H1 (cell line): ENCODE measurements at regions not wholly inside any gene's neighbourhood (a gene's known extent, or its start where the extent isn't known, plus 50 kb on each side); places are given as distances from the start of the nearest gene placed in this dataset.

ENCODE experiments used
- CTCF ChIA-PET: fragments of 300-600 bp; sonication (Branson Sonifier 250); formaldehyde crosslinking; loops from one replicate; lab custom pipeline; 2021; ENCODE audit not compliant: partially characterized antibody; lab: Charles Lee
- POLR2A ChIA-PET: fragments of 300-600 bp; sonication (Branson Sonifier 250); formaldehyde crosslinking; loops from one replicate; lab custom pipeline; 2021; ENCODE audit warnings: inconsistent platforms; ENCODE audit not compliant: partially characterized antibody; lab: Charles Lee
- DNase-seq, 2 experiments: peaks; one replicate each; pipeline versions ENCODE4 v3.0.0 to v3.0.0-alpha.2; 2010 to 2022; ENCODE audit warnings: low spot score in 2 of 2, low read depth in 1 of 2, mixed read lengths in 1 of 2
- FAIRE-seq: peaks from 2 replicates; lab custom pipeline; 2011; peaks lifted over from hg19 to GRCh38; lab: Jason Lieb, UNC
- H2AFZ ChIP-seq: 2 replicates; pipeline ENCODE4 v1.8.1; 2012; ENCODE audit warnings: low read length, inconsistent platforms
- H2AK5ac ChIP-seq: 2 replicates; pipeline ENCODE4 v1.6.1; 2013; ENCODE audit warnings: low read depth, low read length
- H2BK120ac ChIP-seq: replicated peaks from 2 replicates; pipeline ENCODE3; 2013; ENCODE audit warnings: low read depth, low read length, inconsistent platforms
- H2BK12ac ChIP-seq: 2 replicates; pipeline ENCODE4 v1.6.1; 2013; ENCODE audit warnings: low read depth, low read length
- H2BK15ac ChIP-seq: 2 replicates; pipeline ENCODE4 v1.6.1; 2013; ENCODE audit warnings: low read length
- H2BK20ac ChIP-seq: 2 replicates; pipeline ENCODE4 v1.6.1; 2013; ENCODE audit warnings: low read length
- H2BK5ac ChIP-seq: 2 replicates; pipeline ENCODE4 v1.6.1; 2013; ENCODE audit warnings: low read depth, low read length
- H3K14ac ChIP-seq: 2 replicates; pipeline ENCODE4 v1.6.1; 2013; ENCODE audit warnings: inconsistent platforms; ENCODE audit not compliant: insufficient read length
- H3K18ac ChIP-seq: 2 replicates; pipeline ENCODE4 v1.6.1; 2013; ENCODE audit warnings: low read length; ENCODE audit errors: extremely low read depth
- H3K23ac ChIP-seq: 2 replicates; pipeline ENCODE4 v1.6.1; 2013; ENCODE audit warnings: inconsistent platforms; ENCODE audit not compliant: insufficient read length
- H3K23me2 ChIP-seq: 2 replicates; pipeline ENCODE4 v1.6.1; 2013; ENCODE audit warnings: low read depth, low read length
- H3K27ac ChIP-seq: 2 replicates; pipeline ENCODE4 v1.6.1; 2011; ENCODE audit warnings: low read depth, low read length, inconsistent platforms
- H3K27me3 ChIP-seq, 4 experiments: replicated peaks in 1 of 4; 1 replicate in 1 of 4; 2 replicates in 3 of 4; pipeline versions ENCODE4 v1.6.1 to v1.8.1; 2011 to 2013; ENCODE audit warnings: low read length in 3 of 4, mild to moderate bottlenecking in 3 of 4, inconsistent platforms in 2 of 4, mixed read lengths in 2 of 4, moderate library complexity in 1 of 4; ENCODE audit not compliant: control insufficient read depth in 3 of 4, insufficient read depth in 3 of 4; ENCODE audit errors: extremely low read depth in 1 of 4
- H3K36me3 ChIP-seq, 4 experiments: 2 replicates each; pipeline versions ENCODE4 v1.6.1 to v1.8.1; 2011 to 2013; ENCODE audit warnings: mild to moderate bottlenecking in 4 of 4, low read length in 3 of 4, moderate library complexity in 2 of 4, control low read depth in 1 of 4, inconsistent platforms in 1 of 4; ENCODE audit not compliant: insufficient read depth in 4 of 4, control insufficient read depth in 2 of 4
- H3K4ac ChIP-seq: replicated peaks from 2 replicates; pipeline ENCODE3; 2013; ENCODE audit warnings: low read length, low read depth, mixed read lengths, inconsistent platforms; ENCODE audit not compliant: insufficient read length
- H3K4me1 ChIP-seq, 4 experiments: replicated peaks in 1 of 4; 1 replicate in 1 of 4; 2 replicates in 3 of 4; pipeline versions ENCODE4 v1.6.1 to v1.8.1; 2011 to 2013; ENCODE audit warnings: low read length in 3 of 4, inconsistent platforms in 2 of 4, mixed read lengths in 1 of 4; ENCODE audit not compliant: insufficient read depth in 4 of 4, control insufficient read depth in 3 of 4
- H3K4me2 ChIP-seq, 2 experiments: 2 replicates each; pipeline versions ENCODE4 v1.6.1 to v1.8.1; 2011 to 2013; ENCODE audit warnings: low read depth in 2 of 2, low read length in 2 of 2, control low read depth in 1 of 2, inconsistent platforms in 1 of 2, mild to moderate bottlenecking in 1 of 2; ENCODE audit not compliant: insufficient read depth in 1 of 2
- H3K4me3 ChIP-seq, 4 experiments: fragments of 200-600, 300-600 bp in 1 of 4; sonication (generic), shearing (Covaris generic), sonication (Bioruptor Twin) in 1 of 4; 2 replicates each; pipeline versions ENCODE4 v1.5.1 to v1.8.1; 2011 to 2016; ENCODE audit warnings: low read length in 4 of 4, low read depth in 3 of 4, control low read depth in 2 of 4, inconsistent platforms in 2 of 4, mild to moderate bottlenecking in 2 of 4, mixed read lengths in 1 of 4, moderate library complexity in 1 of 4; ENCODE audit not compliant: insufficient read depth in 2 of 4; ENCODE audit errors: extremely low read depth in 1 of 4
- H3K56ac ChIP-seq: replicated peaks from 2 replicates; pipeline ENCODE3; 2013; ENCODE audit warnings: low read depth, mild to moderate bottlenecking, mixed read lengths, low read length, inconsistent platforms; ENCODE audit not compliant: insufficient read length
- H3K79me1 ChIP-seq: 2 replicates; pipeline ENCODE4 v1.6.1; 2013; ENCODE audit warnings: low read depth, low read length, control low read depth
- H3K79me2 ChIP-seq, 2 experiments: 2 replicates each; pipeline versions ENCODE4 v1.6.1 to v1.8.1; 2012 to 2013; ENCODE audit warnings: low read length in 2 of 2, mild to moderate bottlenecking in 2 of 2, inconsistent platforms in 1 of 2; ENCODE audit not compliant: insufficient read depth in 2 of 2, control insufficient read depth in 1 of 2
- H3K9ac ChIP-seq, 4 experiments: replicated peaks in 1 of 4; 1 replicate in 1 of 4; 2 replicates in 3 of 4; pipeline versions ENCODE4 v1.6.1 to v1.8.1; 2011 to 2013; ENCODE audit warnings: low read depth in 3 of 4, low read length in 3 of 4, control low read depth in 2 of 4, mild to moderate bottlenecking in 2 of 4, moderate library complexity in 2 of 4, inconsistent platforms in 1 of 4; ENCODE audit errors: extremely low read depth in 1 of 4
- H3K9me3 ChIP-seq, 2 experiments: 2 replicates each; pipeline versions ENCODE4 v1.6.1 to v1.8.1; 2012 to 2013; ENCODE audit warnings: mild to moderate bottlenecking in 2 of 2, moderate library complexity in 2 of 2, control low read depth in 1 of 2, inconsistent platforms in 1 of 2, low read depth in 1 of 2, low read length in 1 of 2, mixed read lengths in 1 of 2; ENCODE audit not compliant: insufficient read depth in 2 of 2
- H4K20me1 ChIP-seq, 2 experiments: replicated peaks in 1 of 2; 2 replicates each; pipeline versions ENCODE3 to v1.8.1; 2011 to 2013; ENCODE audit warnings: inconsistent platforms in 2 of 2, low read length in 2 of 2, mild to moderate bottlenecking in 1 of 2; ENCODE audit not compliant: insufficient read depth in 2 of 2, control insufficient read depth in 1 of 2
- H4K5ac ChIP-seq: 2 replicates; pipeline ENCODE4 v1.6.1; 2013; ENCODE audit warnings: low read length, low read depth, mixed read lengths, inconsistent platforms; ENCODE audit not compliant: insufficient read length
- H4K8ac ChIP-seq: 2 replicates; pipeline ENCODE4 v1.8.0; 2013; ENCODE audit warnings: mild to moderate bottlenecking, moderate library complexity, low read length, inconsistent platforms; ENCODE audit not compliant: insufficient read depth; ENCODE audit errors: extremely low read depth
- H4K91ac ChIP-seq: replicated peaks from 2 replicates; pipeline ENCODE3; 2013; ENCODE audit warnings: low read length, mixed read lengths, inconsistent platforms; ENCODE audit not compliant: insufficient read length
- CHD2 ChIP-seq: IDR thresholded peaks from 2 replicates; pipeline ENCODE4 v1.6.1; 2012; ENCODE audit warnings: low read length, improper control_type of control experiment
- HDAC2 ChIP-seq, 2 experiments: fragments of 300-600 bp in 1 of 2; sonication (generic) in 1 of 2; IDR thresholded peaks; 2 replicates each; pipeline ENCODE4 v1.6.1; 2011 to 2012; ENCODE audit warnings: low read depth in 2 of 2, low read length in 2 of 2, mild to moderate bottlenecking in 2 of 2, moderate library complexity in 2 of 2, borderline replicate concordance in 1 of 2, inconsistent platforms in 1 of 2
- KDM5A ChIP-seq: fragments of 200-600 bp; IDR thresholded peaks from 2 replicates; pipeline ENCODE4 v1.7.1; 2012; ENCODE audit warnings: mild to moderate bottlenecking, low read length, inconsistent platforms, mixed read lengths
- NRF1 ChIP-seq: IDR thresholded peaks from 2 replicates; pipeline ENCODE4 v1.6.1; 2011; ENCODE audit warnings: mild to moderate bottlenecking, low read depth, low read length, improper control_type of control experiment
- POLR2A ChIP-seq, 2 experiments: IDR thresholded peaks; 1 replicate in 1 of 2; 2 replicates in 1 of 2; pipeline ENCODE4 v1.6.1; 2011; ENCODE audit warnings: low read depth in 2 of 2, low read length in 2 of 2, mild to moderate bottlenecking in 2 of 2; ENCODE audit errors: control extremely low read depth in 1 of 2
- RAD21 ChIP-seq, 2 experiments: IDR thresholded peaks in 1 of 2; conservative IDR thresholded peaks in 1 of 2; 2 replicates each; pipeline ENCODE4 v1.6.1; 2011; ENCODE audit warnings: low read depth in 2 of 2, low read length in 2 of 2, improper control_type of control experiment in 1 of 2, inconsistent platforms in 1 of 2, mild to moderate bottlenecking in 1 of 2, moderate library complexity in 1 of 2
- RBBP5 ChIP-seq: IDR thresholded peaks from 2 replicates; pipeline ENCODE4 v1.7.1; 2012; ENCODE audit warnings: low read depth, mild to moderate bottlenecking, inconsistent platforms, low read length, moderate library complexity, borderline replicate concordance
- SIN3A ChIP-seq, 2 experiments: IDR thresholded peaks in 1 of 2; conservative IDR thresholded peaks in 1 of 2; 2 replicates each; pipeline ENCODE4 v1.6.1; 2011 to 2012; ENCODE audit warnings: low read length in 2 of 2, improper control_type of control experiment in 1 of 2, low read depth in 1 of 2, mild to moderate bottlenecking in 1 of 2
- SIX5 ChIP-seq: IDR thresholded peaks from 2 replicates; pipeline ENCODE4 v1.6.1; 2011; ENCODE audit warnings: mild to moderate bottlenecking, low read depth, low read length
- TAF1 ChIP-seq: IDR thresholded peaks from 2 replicates; pipeline ENCODE4 v1.6.1; 2011; ENCODE audit warnings: mild to moderate bottlenecking, low read depth, low read length
- WGBS, 2 experiments: shearing (Covaris generic) in 1 of 2; methylation state at CpG; one replicate each; pipeline versions ENCODE4 v1.1.6 to v1.1.7; 2013 to 2015; ENCODE audit warnings: low lambda C conversion rate in 2 of 2, mixed read lengths in 2 of 2, inconsistent platforms in 1 of 2, low coverage in 1 of 2, missing lambda C conversion rate in 1 of 2; ENCODE audit not compliant: insufficient replicate concordance in 2 of 2, insufficient coverage in 1 of 2, insufficient read length in 1 of 2; ENCODE audit errors: extremely low coverage in 1 of 2, missing lambda C conversion rate in 1 of 2; 5-methylcytosine and 5-hydroxymethylcytosine counted together

GRCh38 chr10:27355918-27356573 is 115.4 kb upstream of the ACBD5 start:
- Histone ChIP-seq H2BK120ac (no peak overlapping the region), H3K36me3 (no peaks in the 10 kb centered on the region), H3K56ac (no peak overlapping the region), H3K23me2 (no peaks in the 10 kb centered on the region; the same call in 1 of the 2 replicates), H3K18ac (no peak overlapping the region), H4K8ac (no peak overlapping the region), H2AFZ (no peak overlapping the region), H3K27ac (no peak overlapping the region), H3K27me3 (no peaks in the 10 kb centered on the region), H3K79me2 (no peaks in the 10 kb centered on the region), H4K5ac (no peak overlapping the region), H2BK12ac (0 out of 2 replicates have a peak overlapping the region, but pooled peaks have one; percentile 1), H3K9me3 (no peaks in the 10 kb centered on the region), H3K23ac (no peak overlapping the region), H3K9ac (no peak overlapping the region), H3K14ac (no peak overlapping the region), H2AK5ac (no peak overlapping the region), H2BK5ac (no peak overlapping the region), H4K91ac (no peak overlapping the region), H3K79me1 (no peaks in the 10 kb centered on the region), H3K4me2 (no peak overlapping the region), H3K4me1 (no peaks in the 10 kb centered on the region), H4K20me1 (no peaks in the 10 kb centered on the region), H3K4me3 (no peak overlapping the region), H3K4ac (no peak overlapping the region), H2BK15ac (no peak overlapping the region), H2BK20ac (no peak overlapping the region)
- no peak for FAIRE-seq
- ChIA-PET POLR2A (no interaction called here), CTCF (interaction anchor here (0.7 to 1.4 kb wide), 3 partner anchors 255 to 772 kb away, joined by 3 to 4 read pairs (median 4); no protein-coding TSS in a partner anchor)
- WGBS, 2 experiments = 95% methylated on average over 7 of the region's 7 CpGs; no CpG with 5 or more reads in 1 of the 2 experiments
- DNase-seq = no peak
- TF ChIP-seq NRF1 (no peak), SIN3A (conservative IDR thresholded peaks at IDR 0.05 in 1 of 2, IDR thresholded peaks at IDR 0.05 in 1 of 2; ENCODE audit: low read depth in 1 of 2, low read length in 2 of 2) (no peak), RBBP5 (no peak), HDAC2 (IDR thresholded peaks at IDR 0.05; ENCODE audit: borderline replicate concordance in 1 of 2, low read depth in 2 of 2, low read length in 2 of 2) (no peak), RAD21 (IDR thresholded peaks at IDR 0.05 in 1 of 2, conservative IDR thresholded peaks at IDR 0.05 in 1 of 2; ENCODE audit: low read depth in 2 of 2, low read length in 2 of 2) (peak; percentile 28 to 46), SIX5 (no peak), TAF1 (no peak), KDM5A (no peak), CHD2 (no peak), POLR2A (IDR thresholded peaks at IDR 0.05; ENCODE audit: control extremely low read depth in 1 of 2, low read depth in 2 of 2, low read length in 2 of 2) (no peak)
